GM19452 (cell line): ENCODE measurements at regions not wholly inside any gene's neighbourhood (a gene's known extent, or its start where the extent isn't known, plus 50 kb on each side); places are given as distances from the start of the nearest gene placed in this dataset.
"Not testable (repeated sequence)": the region's sequence is repeated elsewhere in the genome, so short reads cannot be mapped to it uniquely, and the experiment has no call there.

Source experiments
- ATAC-seq: cut with Tn5 transposase; IDR thresholded peaks from one replicate; pipeline ENCODE4 v1.9.1; 2021; ENCODE audit not compliant: unreplicated experiment

GRCh38 chr12:131620946-131621681, 89.8 kb upstream of the SFSWAP start:
- no peak for ATAC-seq

GRCh38 chr12:131621701-131622421, 89.0 kb upstream of the SFSWAP start:
- ATAC-seq, result no peak

GRCh38 chr12:131622422-131622955, 88.4 kb upstream of the SFSWAP start:
- ATAC-seq, result no peak

- not testable (repeated sequence) for ATAC-seq
Observed at GRCh38 chr12:131623404-131624368, 87.2 kb upstream of the SFSWAP start.

GRCh38 chr12:131624369-131624739, 86.5 kb upstream of the SFSWAP start:
- not testable (repeated sequence) for ATAC-seq

GRCh38 chr12:131624756-131625501, 86.0 kb upstream of the SFSWAP start:
- not testable (repeated sequence) for ATAC-seq

GRCh38 chr12:131625966-131626722, 84.7 kb upstream of the SFSWAP start:
- ATAC-seq, result not testable (repeated sequence)

- not testable (repeated sequence) for ATAC-seq
Observed at GRCh38 chr12:131627151-131628022, 83.5 kb upstream of the SFSWAP start.

- ATAC-seq, result no peak
Observed at GRCh38 chr12:131628023-131628740, 82.7 kb upstream of the SFSWAP start.

- no peak for ATAC-seq
Observed at GRCh38 chr12:131628766-131629448, 82.0 kb upstream of the SFSWAP start.

GRCh38 chr12:131631230-131631629, 79.7 kb upstream of the SFSWAP start:
- no peak for ATAC-seq

- not testable (repeated sequence) for ATAC-seq
Observed at GRCh38 chr12:131631889-131632651, 78.8 kb upstream of the SFSWAP start.

GRCh38 chr12:131632652-131633023, 78.3 kb upstream of the SFSWAP start:
- not testable (repeated sequence) for ATAC-seq

- ATAC-seq, result not testable (repeated sequence)
Observed at GRCh38 chr12:131633610-131634009, 77.3 kb upstream of the SFSWAP start.

GRCh38 chr12:131634037-131634436, 76.9 kb upstream of the SFSWAP start:
- no peak for ATAC-seq

GRCh38 chr12:131635012-131635411, 75.9 kb upstream of the SFSWAP start:
- ATAC-seq, result not testable (repeated sequence)
